Gastroesophageal sphincter (tissue), 4 donors: ENCODE measurements at regions not wholly inside any gene's neighbourhood (a gene's known extent, or its start where the extent isn't known, plus 50 kb on each side); places are given as distances from the start of the nearest gene placed in this dataset.
A peak's percentile ranks its signal among the peaks of the same experiment; 100 is the strongest.

Experiments used
- ATAC-seq: fragments of 150-250 bp; one replicate; pipeline ENCODE4 v1.9.1; 2016; ENCODE audit warnings: mild to moderate bottlenecking, moderate library complexity
- H3K27ac ChIP-seq, 4 donors: fragments of 200-600 bp; sonication (generic) in 3 of 4; 1 replicate in 3 of 4; 2 replicates in 1 of 4; pipeline ENCODE4 v1.5.1; 2016 to 2019
- H3K27me3 ChIP-seq: fragments of 200-600 bp; sonication (generic); one replicate; pipeline ENCODE4 v1.5.1; 2019
- H3K36me3 ChIP-seq, 2 donors: fragments of 200-600 bp; sonication (generic); one replicate each; pipeline ENCODE4 v1.5.1; 2019; ENCODE audit warnings: control low read depth in 1 of 2
- H3K4me1 ChIP-seq, 3 donors: fragments of 200-600 bp; sonication (generic); 1 replicate in 2 of 3; 2 replicates in 1 of 3; pipeline ENCODE4 v1.5.1; 2016 to 2019; ENCODE audit warnings: control low read depth in 2 of 3
- H3K4me3 ChIP-seq, 2 donors: fragments of 200-600 bp; sonication (generic); one replicate each; pipeline ENCODE4 v1.5.1; 2019; ENCODE audit warnings: mild to moderate bottlenecking in 1 of 2, moderate library complexity in 1 of 2
- H3K9me3 ChIP-seq, 3 donors: fragments of 200-600 bp; sonication (generic); one replicate each; pipeline ENCODE4 v1.5.1; 2017 to 2019; ENCODE audit warnings: control low read depth in 2 of 3
- EP300 ChIP-seq: sonication (generic); formaldehyde crosslinking; IDR thresholded peaks from one replicate; pipeline ENCODE4 v1.6.1; 2017; ENCODE audit warnings: antibody characterized with exemption, mild to moderate bottlenecking
- POLR2A ChIP-seq, 2 donors: fragments of 450-650 bp; IDR thresholded peaks; one replicate each; pipeline ENCODE4 v1.6.1; 2017; ENCODE audit warnings: antibody characterized with exemption in 2 of 2, mild to moderate bottlenecking in 2 of 2, moderate library complexity in 1 of 2
- POLR2AphosphoS5 ChIP-seq: sonication (generic); formaldehyde crosslinking; IDR thresholded peaks from one replicate; pipeline ENCODE4 v1.6.1; 2017; ENCODE audit warnings: antibody characterized with exemption
- WGBS, 2 donors: methylation state at CpG; one replicate each; pipeline ENCODE4 v1.1.5; 2018; ENCODE audit warnings: low coverage in 1 of 2; 5-methylcytosine and 5-hydroxymethylcytosine counted together
- TF ChIP-seq, protein P1 (sequence below), 4 experiments: fragments of 200-600 bp in 2 of 4; fragments of 450-650 bp in 2 of 4; sonication (generic) in 1 of 4; IDR thresholded peaks; one replicate each; pipeline ENCODE4 v1.5.1; 2017 to 2019; ENCODE audit warnings: antibody characterized with exemption in 4 of 4, mild to moderate bottlenecking in 2 of 4, moderate library complexity in 2 of 4

DNA sequence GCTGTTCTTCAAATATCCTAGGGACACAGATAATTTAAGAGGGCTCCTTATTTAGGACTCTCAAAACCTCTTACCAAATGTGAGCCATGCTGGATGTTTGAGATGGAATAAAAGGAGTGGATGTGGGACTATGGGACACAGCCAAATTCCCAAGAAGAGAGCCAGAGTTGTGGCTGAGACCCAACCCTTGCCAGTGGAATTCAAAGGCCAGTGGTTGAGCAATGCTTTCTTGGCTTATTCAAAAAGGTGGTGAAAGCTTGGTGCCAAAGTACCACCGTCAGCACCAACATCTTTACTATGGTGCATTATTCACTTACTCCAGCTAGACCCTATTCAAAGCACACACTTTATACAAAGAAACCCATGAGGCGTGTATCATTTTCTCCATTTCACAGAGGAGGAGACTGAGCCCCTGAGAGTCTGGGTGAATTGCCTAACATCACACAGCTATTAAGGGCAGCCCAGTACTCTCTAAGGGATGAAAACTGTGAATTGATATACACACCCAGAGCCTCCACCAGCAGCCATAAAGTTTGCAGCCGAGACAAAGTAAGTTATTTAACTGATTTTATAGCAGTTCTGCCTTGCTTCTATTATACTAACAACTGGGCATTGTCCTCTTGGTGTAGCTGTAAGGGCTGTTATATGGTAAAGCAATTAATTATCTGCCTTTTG is 391.7 kb downstream of the ACTL7B start:
- ATAC-seq = no peak
- H3K36me3 ChIP-seq = no peaks in the 10 kb centered on the region
- H3K4me3 ChIP-seq = no peak overlapping the region
- 58 to 90% methylated on average over 3 of the region's 3 CpGs for WGBS, 2 donors
- no peak for TF ChIP-seq POLR2A (IDR thresholded peaks at IDR 0.05)
- no peak for TF ChIP-seq EP300
- TF ChIP-seq, protein P1, sequence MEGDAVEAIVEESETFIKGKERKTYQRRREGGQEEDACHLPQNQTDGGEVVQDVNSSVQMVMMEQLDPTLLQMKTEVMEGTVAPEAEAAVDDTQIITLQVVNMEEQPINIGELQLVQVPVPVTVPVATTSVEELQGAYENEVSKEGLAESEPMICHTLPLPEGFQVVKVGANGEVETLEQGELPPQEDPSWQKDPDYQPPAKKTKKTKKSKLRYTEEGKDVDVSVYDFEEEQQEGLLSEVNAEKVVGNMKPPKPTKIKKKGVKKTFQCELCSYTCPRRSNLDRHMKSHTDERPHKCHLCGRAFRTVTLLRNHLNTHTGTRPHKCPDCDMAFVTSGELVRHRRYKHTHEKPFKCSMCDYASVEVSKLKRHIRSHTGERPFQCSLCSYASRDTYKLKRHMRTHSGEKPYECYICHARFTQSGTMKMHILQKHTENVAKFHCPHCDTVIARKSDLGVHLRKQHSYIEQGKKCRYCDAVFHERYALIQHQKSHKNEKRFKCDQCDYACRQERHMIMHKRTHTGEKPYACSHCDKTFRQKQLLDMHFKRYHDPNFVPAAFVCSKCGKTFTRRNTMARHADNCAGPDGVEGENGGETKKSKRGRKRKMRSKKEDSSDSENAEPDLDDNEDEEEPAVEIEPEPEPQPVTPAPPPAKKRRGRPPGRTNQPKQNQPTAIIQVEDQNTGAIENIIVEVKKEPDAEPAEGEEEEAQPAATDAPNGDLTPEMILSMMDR (IDR thresholded peaks at IDR 0.05) = no peak
- TF ChIP-seq POLR2AphosphoS5 = no peak
- no peaks in the 10 kb centered on the region for H3K9me3 ChIP-seq
- H3K4me1 ChIP-seq = peaks cover 0 to 17% (median 4%) of the 10 kb centered on the region in 3 donors
- H3K27ac ChIP-seq = no peak overlapping the region
- no peaks in the 10 kb centered on the region for H3K27me3 ChIP-seq

DNA sequence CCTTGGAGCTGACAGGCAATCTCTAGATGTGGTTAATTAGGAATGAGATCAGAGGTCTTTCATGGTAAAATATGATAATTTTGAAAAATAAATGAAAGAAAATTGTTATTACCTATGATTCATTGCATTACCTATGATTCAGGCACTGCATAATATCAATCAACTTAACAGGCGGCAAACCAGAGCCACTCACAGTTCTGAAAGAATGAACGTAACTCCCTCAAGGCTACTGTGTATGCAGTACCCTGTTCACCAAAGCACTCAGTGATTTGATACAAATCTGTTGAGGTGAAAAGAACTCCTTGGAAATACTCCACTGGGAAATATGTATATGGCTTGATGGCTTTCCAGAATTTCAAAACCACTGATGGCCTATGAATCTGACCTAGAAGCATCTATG is 398.9 kb downstream of the ACTL7B start:
- no peak for TF ChIP-seq EP300
- TF ChIP-seq POLR2AphosphoS5 = no peak
- no peak for TF ChIP-seq POLR2A (IDR thresholded peaks at IDR 0.05)
- TF ChIP-seq, protein P1 (IDR thresholded peaks at IDR 0.05) = no peak
- Histone ChIP-seq H3K4me3 (no peak overlapping the region), H3K4me1 (no peaks in the 10 kb centered on the region), H3K36me3 (no peaks in the 10 kb centered on the region), H3K9me3 (no peaks in the 10 kb centered on the region), H3K27me3 (no peaks in the 10 kb centered on the region), H3K27ac (no peak overlapping the region)
- ATAC-seq = no peak
- 67 to 88% methylated on average over 1 to 2 of the region's 2 CpGs for WGBS, 2 donors

DNA sequence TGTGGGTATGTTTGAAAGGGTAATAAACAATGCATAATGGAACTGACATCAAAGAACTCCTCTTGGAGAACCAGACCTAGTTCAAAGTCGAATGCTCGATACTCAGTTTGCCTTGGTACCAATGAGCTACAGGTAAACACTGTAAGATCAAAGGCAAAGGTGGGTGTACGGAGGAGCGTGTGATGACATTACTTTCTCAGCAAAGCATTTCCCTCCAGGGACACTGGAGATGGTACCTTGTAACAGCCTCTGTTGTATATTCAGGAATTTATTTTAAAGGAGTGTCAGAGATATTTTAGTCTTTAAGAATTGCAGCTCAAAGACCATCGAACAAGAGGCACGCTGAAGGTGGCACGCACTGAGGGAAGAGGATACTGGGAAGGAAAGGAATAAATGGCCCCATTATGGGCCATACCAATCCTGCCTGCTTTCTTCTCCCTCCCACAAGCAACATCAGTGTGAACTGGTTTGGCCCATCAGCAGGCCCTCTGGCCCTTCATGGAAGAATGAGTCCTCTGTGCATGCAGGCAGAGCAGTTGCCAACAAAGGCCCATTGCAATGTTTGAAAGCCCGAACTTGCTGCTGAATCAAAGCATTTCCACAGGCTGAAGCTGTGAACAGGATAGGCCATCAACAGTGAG is 410.2 kb downstream of the ACTL7B start:
- no peak for TF ChIP-seq POLR2A (IDR thresholded peaks at IDR 0.05)
- TF ChIP-seq EP300 = no peak
- TF ChIP-seq POLR2AphosphoS5 = no peak
- TF ChIP-seq, protein P1 (IDR thresholded peaks at IDR 0.05) = no peak
- ATAC-seq = no peak

DNA sequence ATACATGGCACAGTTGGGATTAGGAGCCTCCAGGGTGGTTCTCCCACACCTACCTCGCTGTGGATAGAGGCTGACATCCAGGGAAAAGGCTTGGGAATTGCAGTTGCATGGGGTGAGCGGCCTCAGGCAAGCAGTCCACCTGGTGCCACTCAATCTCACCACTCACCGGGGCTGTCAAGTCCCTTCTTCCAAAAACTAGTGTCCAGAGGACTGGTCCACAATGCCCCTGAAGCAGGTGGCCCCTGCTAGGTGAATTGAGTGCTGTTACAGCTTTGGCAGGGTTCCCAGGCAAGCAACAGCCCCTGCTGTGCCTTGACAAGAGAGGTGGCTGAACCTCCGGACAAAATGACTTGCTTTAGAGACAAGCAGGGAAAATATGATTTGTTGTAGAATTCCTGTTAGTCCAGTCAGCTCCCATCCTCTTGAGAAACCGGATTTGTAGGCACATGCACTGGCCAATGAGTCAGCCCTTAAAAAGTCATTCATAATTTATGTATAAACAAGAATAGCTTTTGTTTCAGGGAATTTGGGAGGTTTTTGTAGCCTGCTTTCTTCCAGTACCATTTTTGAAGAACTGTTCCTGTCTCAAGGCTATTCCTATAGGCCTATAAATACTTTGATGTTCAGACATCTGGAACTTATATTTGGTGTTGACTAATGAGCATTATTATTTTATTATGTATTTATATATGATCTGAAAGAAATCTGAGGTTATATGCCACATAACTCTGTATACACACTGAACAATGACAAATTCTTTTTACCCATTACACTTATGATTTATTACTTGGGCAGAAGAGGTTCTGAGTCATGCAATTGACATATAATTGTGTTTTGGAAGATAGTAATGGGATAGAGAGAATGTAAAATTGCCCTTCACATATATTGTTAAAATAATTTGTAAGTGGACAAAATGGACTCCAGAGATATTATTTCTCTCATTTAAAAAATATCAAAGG is 411.1 kb downstream of the ACTL7B start:
- TF ChIP-seq POLR2AphosphoS5 (peak; percentile 86), EP300 (no peak), POLR2A (IDR thresholded peaks at IDR 0.05) (no peak)
- TF ChIP-seq, protein P1 (IDR thresholded peaks at IDR 0.05) = no peak
- H3K27me3 ChIP-seq = no peaks in the 10 kb centered on the region
- H3K27ac ChIP-seq = peak overlapping the region; percentile 9 to 84 (median 76)
- peak; percentile 79 for ATAC-seq
- H3K4me3 ChIP-seq = no peak overlapping the region
- WGBS, 2 donors = 51 to 75% methylated on average over 2 to 5 of the region's 5 CpGs
- peaks cover 0 to 44% (median 9%) of the 10 kb centered on the region in 3 donors for H3K4me1 ChIP-seq
- no peaks in the 10 kb centered on the region for H3K9me3 ChIP-seq
- no peaks in the 10 kb centered on the region for H3K36me3 ChIP-seq

More for the DNA sequence above, 410.2 kb downstream of the ACTL7B start:
- Histone ChIP-seq H3K4me1 (peaks cover 0 to 39% (median 9%) of the 10 kb centered on the region in 3 donors), H3K9me3 (no peaks in the 10 kb centered on the region), H3K36me3 (no peaks in the 10 kb centered on the region), H3K4me3 (no peak overlapping the region), H3K27me3 (no peaks in the 10 kb centered on the region), H3K27ac (peak overlapping the region in 2 of 4 donors; percentile 71 to 82)
- 82 to 93% methylated on average over 3 to 8 of the region's 8 CpGs for WGBS, 2 donors
